ENCODE measurements at regions not wholly inside any gene's neighbourhood (a gene's known extent, or its start where the extent isn't known, plus 50 kb on each side); places are given as distances from the start of the nearest gene placed in this dataset.

DNA sequence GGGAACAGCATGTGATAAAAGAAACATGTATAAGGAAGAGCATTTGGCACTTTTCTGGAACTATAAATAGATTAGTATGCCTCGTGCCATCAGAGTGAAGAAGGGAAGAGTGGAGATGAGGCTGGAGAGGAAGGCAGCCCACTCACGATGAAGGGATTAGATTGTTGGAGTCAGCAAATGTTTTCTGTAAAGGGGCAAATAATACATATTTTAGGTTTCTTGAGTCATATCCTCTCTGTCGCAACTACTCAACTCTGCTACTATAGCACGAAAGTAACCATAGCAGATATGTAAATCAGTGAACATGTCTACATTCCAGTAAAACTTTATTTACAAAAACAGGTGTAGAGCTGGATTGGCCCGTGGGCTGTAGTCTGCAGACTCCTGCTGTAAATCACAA lies 147.8 kb downstream of the TENT5C start:
- POLR2A ChIA-PET (ENCODE audit: unreplicated experiment), result interaction anchor here (0.7 kb wide), 1 partner anchor 183 kb away, joined by 4 read pairs; no protein-coding TSS in a partner anchor
- no peaks in the 10 kb centered on the region for H3K9me2 ChIP-seq (ENCODE audit: insufficient read depth)
- H3K4me1 ChIP-seq (replicated peaks; ENCODE audit: insufficient read depth), result peaks cover 22% of the 10 kb centered on the region
- no peaks in the 10 kb centered on the region for H3K27me3 ChIP-seq (ENCODE audit: insufficient read depth, low read depth)
- TF ChIP-seq, protein P1, sequence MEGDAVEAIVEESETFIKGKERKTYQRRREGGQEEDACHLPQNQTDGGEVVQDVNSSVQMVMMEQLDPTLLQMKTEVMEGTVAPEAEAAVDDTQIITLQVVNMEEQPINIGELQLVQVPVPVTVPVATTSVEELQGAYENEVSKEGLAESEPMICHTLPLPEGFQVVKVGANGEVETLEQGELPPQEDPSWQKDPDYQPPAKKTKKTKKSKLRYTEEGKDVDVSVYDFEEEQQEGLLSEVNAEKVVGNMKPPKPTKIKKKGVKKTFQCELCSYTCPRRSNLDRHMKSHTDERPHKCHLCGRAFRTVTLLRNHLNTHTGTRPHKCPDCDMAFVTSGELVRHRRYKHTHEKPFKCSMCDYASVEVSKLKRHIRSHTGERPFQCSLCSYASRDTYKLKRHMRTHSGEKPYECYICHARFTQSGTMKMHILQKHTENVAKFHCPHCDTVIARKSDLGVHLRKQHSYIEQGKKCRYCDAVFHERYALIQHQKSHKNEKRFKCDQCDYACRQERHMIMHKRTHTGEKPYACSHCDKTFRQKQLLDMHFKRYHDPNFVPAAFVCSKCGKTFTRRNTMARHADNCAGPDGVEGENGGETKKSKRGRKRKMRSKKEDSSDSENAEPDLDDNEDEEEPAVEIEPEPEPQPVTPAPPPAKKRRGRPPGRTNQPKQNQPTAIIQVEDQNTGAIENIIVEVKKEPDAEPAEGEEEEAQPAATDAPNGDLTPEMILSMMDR (conservative IDR thresholded peaks at IDR 0.05), result no peak
- TF ChIP-seq EZH2 (IDR thresholded peaks at IDR 0.05; ENCODE audit: low read depth), result no peak
- H4K20me1 ChIP-seq (ENCODE audit: insufficient read depth), result no peaks in the 10 kb centered on the region
- no peaks in the 10 kb centered on the region for H3K9me3 ChIP-seq (ENCODE audit: insufficient read depth, low read depth)
- no peak overlapping the region for H3K27ac ChIP-seq
- peak in 1 of 2 experiments; percentile 54 for DNase-seq
- CTCF ChIA-PET, result interaction anchor here (0.6 to 2.6 kb wide), 12 partner anchors 14 to 478 kb away, joined by 3 to 15 read pairs (median 4); no protein-coding TSS in a partner anchor
- intact Hi-C loops (cut with micrococcal nuclease; ENCODE audit: unreplicated experiment), result loop anchor here (1.0 to 10.0 kb wide), 4 partner anchors 81 to 469 kb away; partner anchors contain the start of gene TENT5C
- H3K36me3 ChIP-seq (ENCODE audit: low read depth), result no peaks in the 10 kb centered on the region
- peak overlapping the region; percentile 61 for H2AFZ ChIP-seq
- no peaks in the 10 kb centered on the region for H3F3A ChIP-seq (ENCODE audit: insufficient read depth, low read depth)
- BruUV-seq (replicated peaks), result no TSS peak
- H3K79me2 ChIP-seq (ENCODE audit: low read depth), result no peaks in the 10 kb centered on the region
- no peak overlapping the region for H3K4me3 ChIP-seq
- H3K4me2 ChIP-seq, result peak overlapping the region; percentile 68

DNA sequence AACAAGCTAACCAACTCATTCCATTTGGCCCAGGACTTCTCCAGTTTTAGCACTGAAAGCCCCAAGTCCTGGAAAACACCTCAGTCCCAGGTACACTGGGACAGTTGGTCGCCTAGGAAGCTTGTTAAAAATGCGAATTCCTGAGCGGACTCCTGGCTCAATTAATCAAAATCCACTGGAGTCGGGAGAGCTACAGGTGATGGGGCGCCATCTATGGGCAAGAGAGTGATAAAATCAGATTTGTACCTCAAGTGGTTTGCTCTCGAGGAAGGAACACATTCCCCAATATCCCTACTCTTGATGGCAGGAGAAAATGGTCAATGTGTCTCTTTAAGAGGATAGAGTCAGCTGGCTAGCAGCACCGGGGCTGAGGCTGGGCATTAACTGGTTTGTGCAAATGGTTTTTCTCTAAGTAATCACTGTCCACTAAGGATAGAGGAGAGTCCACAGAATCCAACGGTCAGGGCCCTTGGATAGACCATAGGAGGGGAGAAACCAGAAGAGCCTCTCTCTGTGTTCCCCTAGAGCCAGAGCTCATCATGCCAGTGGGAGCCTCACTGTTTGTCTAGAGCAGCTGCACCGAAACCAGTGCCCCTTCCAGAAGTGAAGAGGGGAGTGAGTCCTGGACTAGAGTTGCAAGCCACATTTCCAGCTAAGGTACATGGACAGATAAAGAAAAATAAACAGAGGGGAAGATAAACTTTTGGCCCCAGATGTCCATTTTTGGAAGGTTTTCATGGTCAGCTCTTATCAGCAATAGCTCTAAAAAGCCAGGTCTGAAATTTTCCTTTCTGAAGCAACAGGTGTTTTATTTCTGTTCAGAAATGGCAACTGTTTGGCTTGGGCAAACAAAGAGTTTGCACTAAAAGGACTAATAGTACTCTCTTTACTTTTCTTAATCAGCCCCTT lies 148.5 kb downstream of the TENT5C start:
- Histone ChIP-seq H3F3A (ENCODE audit: insufficient read depth, low read depth) (no peaks in the 10 kb centered on the region), H3K9me3 (ENCODE audit: insufficient read depth, low read depth) (no peaks in the 10 kb centered on the region), H3K4me3 (no peak overlapping the region), H3K27me3 (ENCODE audit: insufficient read depth, low read depth) (no peaks in the 10 kb centered on the region), H3K4me2 (peak overlapping the region; percentile 68), H2AFZ (peak overlapping the region; percentile 61), H3K36me3 (ENCODE audit: low read depth) (no peaks in the 10 kb centered on the region), H3K79me2 (ENCODE audit: low read depth) (no peaks in the 10 kb centered on the region), H4K20me1 (ENCODE audit: insufficient read depth) (no peaks in the 10 kb centered on the region), H3K9me2 (ENCODE audit: insufficient read depth) (no peaks in the 10 kb centered on the region), H3K4me1 (replicated peaks; ENCODE audit: insufficient read depth) (peaks cover 26% of the 10 kb centered on the region), H3K27ac (no peak overlapping the region)
- ChIA-PET POLR2A (ENCODE audit: unreplicated experiment) (interaction anchor here (0.7 kb wide), 1 partner anchor 183 kb away, joined by 4 read pairs; no protein-coding TSS in a partner anchor), CTCF (interaction anchor here (0.6 to 2.6 kb wide), 15 partner anchors 15 to 478 kb away, joined by 3 to 15 read pairs (median 4); no protein-coding TSS in a partner anchor)
- TF ChIP-seq, protein P1 (conservative IDR thresholded peaks at IDR 0.05), result peak; percentile 94
- no peak for TF ChIP-seq EZH2 (IDR thresholded peaks at IDR 0.05; ENCODE audit: low read depth)
- peak; percentile 65 to 68 for DNase-seq
- intact Hi-C loops (cut with micrococcal nuclease; ENCODE audit: unreplicated experiment), result loop anchor here (1.0 to 10.0 kb wide), 4 partner anchors 82 to 470 kb away; partner anchors contain the start of gene TENT5C
- no TSS peak for BruUV-seq (replicated peaks)

DNA sequence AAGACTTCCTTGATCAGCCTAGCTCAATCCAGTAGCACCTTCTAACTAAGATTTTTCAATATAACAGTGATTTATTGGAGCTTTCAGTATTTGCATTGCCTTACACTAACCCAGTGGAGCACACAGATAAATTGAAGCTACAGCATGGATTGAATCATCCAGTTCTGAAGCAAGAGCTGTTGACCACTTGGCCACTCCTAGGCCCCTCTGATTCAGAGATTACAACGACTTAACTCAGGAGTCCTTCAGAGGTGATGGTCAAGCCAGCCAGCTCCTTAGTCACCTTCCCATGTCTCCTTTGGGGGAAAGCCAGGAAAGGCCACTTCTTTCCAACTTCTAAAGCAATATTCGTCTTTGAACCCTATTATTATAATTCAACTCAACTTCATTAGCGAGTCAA lies 151.8 kb downstream of the TENT5C start:
- Histone ChIP-seq H3K79me2 (ENCODE audit: low read depth) (no peaks in the 10 kb centered on the region), H3K4me1 (replicated peaks; ENCODE audit: insufficient read depth) (peaks cover 26% of the 10 kb centered on the region), H2AFZ (no peak overlapping the region), H3K36me3 (ENCODE audit: low read depth) (no peaks in the 10 kb centered on the region), H3K9me2 (ENCODE audit: insufficient read depth) (no peaks in the 10 kb centered on the region), H4K20me1 (ENCODE audit: insufficient read depth) (no peaks in the 10 kb centered on the region), H3K4me2 (peak overlapping the region; percentile 85), H3K27me3 (ENCODE audit: insufficient read depth, low read depth) (no peaks in the 10 kb centered on the region), H3F3A (ENCODE audit: insufficient read depth, low read depth) (no peaks in the 10 kb centered on the region), H3K27ac (no peak overlapping the region), H3K4me3 (no peak overlapping the region), H3K9me3 (ENCODE audit: insufficient read depth, low read depth) (no peaks in the 10 kb centered on the region)
- DNase-seq, result peak in 1 of 2 experiments; percentile 39
- TF ChIP-seq EZH2 (IDR thresholded peaks at IDR 0.05; ENCODE audit: low read depth), result no peak
- TF ChIP-seq, protein P1 (conservative IDR thresholded peaks at IDR 0.05), result no peak
- ChIA-PET CTCF (interaction anchor here (0.6 to 2.2 kb wide), 8 partner anchors 23 to 1609 kb away, joined by 3 to 18 read pairs (median 4); no protein-coding TSS in a partner anchor), POLR2A (ENCODE audit: unreplicated experiment) (no interaction called here)
- intact Hi-C loops (cut with micrococcal nuclease; ENCODE audit: unreplicated experiment), result loop anchor here (1.0 to 10.0 kb wide), 5 partner anchors 69 to 690 kb away; no protein-coding TSS in a partner anchor
- no TSS peak for BruUV-seq (replicated peaks)

All from PC-9 (cell line).